ENCODE measurements at regions not wholly inside any gene's neighbourhood (a gene's known extent, or its start where the extent isn't known, plus 50 kb on each side); places are given as distances from the start of the nearest gene placed in this dataset.
A peak's percentile ranks its signal among the peaks of the same experiment; 100 is the strongest.

DNA sequence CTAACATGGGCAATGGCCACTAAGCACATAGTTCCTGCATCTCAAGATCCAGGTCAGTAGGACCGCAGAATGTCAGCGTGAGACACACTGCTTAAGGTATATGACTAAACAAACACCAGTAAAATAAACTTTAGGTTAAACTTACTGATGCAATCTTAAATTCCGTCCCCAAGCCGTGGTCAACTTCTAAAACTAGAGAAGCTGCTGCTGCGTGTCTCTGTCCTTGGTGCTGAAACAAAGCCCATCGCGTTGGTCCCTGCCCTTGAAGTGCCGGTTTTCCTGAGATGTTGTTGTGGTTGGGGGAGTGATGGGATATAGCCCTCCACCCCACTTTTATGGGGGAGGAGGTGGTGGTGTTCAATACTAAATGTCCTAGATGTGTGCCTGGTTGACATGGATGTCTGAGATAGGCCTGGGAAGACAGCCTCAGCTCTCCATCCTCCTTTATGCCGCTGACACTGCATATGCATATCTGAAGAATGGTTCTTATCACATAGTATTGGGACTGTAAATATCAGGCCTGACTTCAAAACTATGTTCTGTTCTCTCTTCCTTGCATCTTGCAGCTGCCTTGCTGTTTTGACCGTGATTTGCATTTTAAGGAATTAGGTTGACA is 72.0 kb upstream of the KCNA3 start:
- Histone ChIP-seq H3K27me3 (ENCODE audit: insufficient read depth, low read length) (no peaks in the 10 kb centered on the region), H3K18ac (ENCODE audit: insufficient read length, low read depth, low read length) (peak overlapping the region; percentile 77), H4K5ac (ENCODE audit: insufficient read length, low read depth, low read length) (no peak overlapping the region), H3K9ac (ENCODE audit: extremely low read depth, insufficient read length, low read length) (no peak overlapping the region), H3K4me1 (ENCODE audit: insufficient read depth, low read length) (peaks cover 9% of the 10 kb centered on the region; the same call in 1 of the 2 replicates), H2BK15ac (ENCODE audit: low read depth, low read length) (no peak overlapping the region), H4K91ac (ENCODE audit: insufficient read length, low read depth, low read length) (no peak overlapping the region), H3K23me2 (ENCODE audit: insufficient read length, low read depth, low read length, poor library complexity, severe bottlenecking) (no peaks in the 10 kb centered on the region), H2AFZ (ENCODE audit: low read length) (no peak overlapping the region), H3K79me1 (ENCODE audit: insufficient read depth, low read depth, low read length, poor library complexity, severe bottlenecking) (no peaks in the 10 kb centered on the region), H2BK120ac (ENCODE audit: low read depth, low read length, poor library complexity, severe bottlenecking) (no peak overlapping the region), H3K14ac (ENCODE audit: insufficient read depth, low read length) (no peak overlapping the region), H3K4ac (ENCODE audit: low read depth, low read length) (no peak overlapping the region), H4K8ac (replicated peaks; ENCODE audit: insufficient read length, low read depth, low read length) (no peak overlapping the region), H3K27ac (ENCODE audit: insufficient read length, low read depth, low read length) (no peak overlapping the region), H2AK5ac (ENCODE audit: insufficient read length, low read length) (no peak overlapping the region), H3K79me2 (ENCODE audit: insufficient read depth, low read length) (no peaks in the 10 kb centered on the region), H3K56ac (ENCODE audit: insufficient read length, low read depth, low read length) (no peak overlapping the region), H2BK12ac (ENCODE audit: insufficient read length, low read depth, low read length) (no peak overlapping the region), H2BK5ac (ENCODE audit: insufficient read length, low read length) (no peak overlapping the region), H2BK20ac (ENCODE audit: low read depth, low read length, poor library complexity, severe bottlenecking) (no peak overlapping the region), H3K9me3 (ENCODE audit: control insufficient read depth, low read depth, low read length) (no peaks in the 10 kb centered on the region), H3T11ph (ENCODE audit: low read length) (no peak overlapping the region), H3K23ac (ENCODE audit: insufficient read length, low read depth, low read length) (no peak overlapping the region), H4K20me1 (ENCODE audit: control insufficient read depth, insufficient read depth, insufficient read length) (no peaks in the 10 kb centered on the region), H3K4me2 (ENCODE audit: insufficient read depth, insufficient read length, low read length) (no peak overlapping the region)
- DNase-seq = peak; percentile 67
- Mint-ChIP-seq H3K4me1 (peaks cover 30 to 33% of the 10 kb centered on the region in 2 experiments), H3K27ac (peak overlapping the region in 1 of 3 experiments; percentile 11; a peak in 1 of 7 replicates), H3K4me3 (no peak overlapping the region), H3K27me3 (ENCODE audit: low read depth) (peaks cover 12% of the 10 kb centered on the region), H3K9me3 (no peaks in the 10 kb centered on the region), H3K36me3 (ENCODE audit: insufficient read depth in 1 of 3, low read depth in 3 of 3) (no peaks in the 10 kb centered on the region)
- TF ChIP-seq, protein P1, sequence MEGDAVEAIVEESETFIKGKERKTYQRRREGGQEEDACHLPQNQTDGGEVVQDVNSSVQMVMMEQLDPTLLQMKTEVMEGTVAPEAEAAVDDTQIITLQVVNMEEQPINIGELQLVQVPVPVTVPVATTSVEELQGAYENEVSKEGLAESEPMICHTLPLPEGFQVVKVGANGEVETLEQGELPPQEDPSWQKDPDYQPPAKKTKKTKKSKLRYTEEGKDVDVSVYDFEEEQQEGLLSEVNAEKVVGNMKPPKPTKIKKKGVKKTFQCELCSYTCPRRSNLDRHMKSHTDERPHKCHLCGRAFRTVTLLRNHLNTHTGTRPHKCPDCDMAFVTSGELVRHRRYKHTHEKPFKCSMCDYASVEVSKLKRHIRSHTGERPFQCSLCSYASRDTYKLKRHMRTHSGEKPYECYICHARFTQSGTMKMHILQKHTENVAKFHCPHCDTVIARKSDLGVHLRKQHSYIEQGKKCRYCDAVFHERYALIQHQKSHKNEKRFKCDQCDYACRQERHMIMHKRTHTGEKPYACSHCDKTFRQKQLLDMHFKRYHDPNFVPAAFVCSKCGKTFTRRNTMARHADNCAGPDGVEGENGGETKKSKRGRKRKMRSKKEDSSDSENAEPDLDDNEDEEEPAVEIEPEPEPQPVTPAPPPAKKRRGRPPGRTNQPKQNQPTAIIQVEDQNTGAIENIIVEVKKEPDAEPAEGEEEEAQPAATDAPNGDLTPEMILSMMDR (conservative IDR thresholded peaks at IDR 0.05) = no peak
- no CpG with 5 or more reads among the region's 10 CpGs for WGBS (ENCODE audit: extremely low coverage, insufficient read length, low lambda C conversion rate)
